PC-3 (cell line): ENCODE measurements at regions not wholly inside any gene's neighbourhood (a gene's known extent, or its start where the extent isn't known, plus 50 kb on each side); places are given as distances from the start of the nearest gene placed in this dataset.

Experiments
- ATAC-seq: fragments of 200-7000 bp; cut with Tn5 transposase; 2 replicates; pipeline ENCODE4 v1.9.1; 2020; ENCODE audit warnings: mild to moderate bottlenecking, moderate library complexity
- BruUV-seq: library from RNA; stranded (reverse); fragments of 400-500 nt; replicated peaks from 2 replicates; lab custom pipeline; 2021; lab: Mats Ljungman, UMichigan
- CTCF ChIA-PET: fragments of 300-600 bp; sonication (Branson Sonifier 250); formaldehyde crosslinking; loops from one replicate; lab custom pipeline; 2022; ENCODE audit warnings: antibody characterized with exemption; lab: Charles Lee
- POLR2A ChIA-PET: fragments of 300-600 bp; sonication (Branson Sonifier 250); formaldehyde crosslinking; loops from one replicate; lab custom pipeline; 2022; ENCODE audit warnings: antibody characterized with exemption; ENCODE audit not compliant: unreplicated experiment; lab: Charles Lee
- DNase-seq: peaks from one replicate; pipeline ENCODE4 v3.0.0-alpha.2; 2015
- H2AFZ ChIP-seq: fragments of 300-600 bp; sonication (generic); 2 replicates; pipeline ENCODE4 v1.6.0; 2016; ENCODE audit warnings: antibody characterized with exemption, low read length
- H3F3A ChIP-seq: fragments of 300-600 bp; sonication (generic); one replicate; pipeline ENCODE4 v1.6.0; 2017; ENCODE audit warnings: antibody characterized with exemption, low read length, control low read depth, mild to moderate bottlenecking; ENCODE audit not compliant: unreplicated experiment
- H3K27ac ChIP-seq: fragments of 300-600 bp; sonication (generic); 2 replicates; pipeline ENCODE4 v1.5.1; 2016; ENCODE audit warnings: mild to moderate bottlenecking, low read length
- H3K27me3 ChIP-seq: fragments of 300-600 bp; sonication (generic); 2 replicates; pipeline ENCODE4 v1.6.1; 2016; ENCODE audit warnings: low read length, mixed read lengths
- H3K36me3 ChIP-seq: fragments of 300-600 bp; sonication (generic); 2 replicates; pipeline ENCODE4 v1.6.1; 2016; ENCODE audit warnings: low read depth, mixed run types, low read length, mixed read lengths
- H3K4me1 ChIP-seq: fragments of 300-600 bp; sonication (generic); 2 replicates; pipeline ENCODE4 v1.5.1; 2016; ENCODE audit warnings: low read length; ENCODE audit not compliant: insufficient read depth
- H3K4me2 ChIP-seq: fragments of 300-600 bp; sonication (generic); 2 replicates; pipeline ENCODE4 v1.6.0; 2016; ENCODE audit warnings: low read length
- H3K4me3 ChIP-seq: fragments of 300-600 bp; sonication (generic); 2 replicates; pipeline ENCODE4 v1.5.1; 2016; ENCODE audit warnings: mild to moderate bottlenecking, low read length, mixed read lengths
- H3K79me2 ChIP-seq: fragments of 300-600 bp; sonication (generic); 2 replicates; pipeline ENCODE4 v1.6.1; 2017; ENCODE audit warnings: low read length, mixed read lengths
- H3K9ac ChIP-seq: fragments of 300-600 bp; sonication (generic); 2 replicates; pipeline ENCODE4 v1.6.0; 2016; ENCODE audit warnings: mild to moderate bottlenecking, low read length
- H3K9me2 ChIP-seq: fragments of 300-600 bp; sonication (generic); replicated peaks from 2 replicates; pipeline ENCODE4 v1.6.1; 2016; ENCODE audit warnings: mixed run types, low read length, mixed read lengths
- H3K9me3 ChIP-seq: fragments of 300-600 bp; sonication (generic); 2 replicates; pipeline ENCODE4 v1.6.1; 2016; ENCODE audit warnings: low read length, mixed read lengths
- H4K20me1 ChIP-seq: fragments of 300-600 bp; sonication (generic); 2 replicates; pipeline ENCODE4 v1.6.1; 2016; ENCODE audit warnings: low read length, mixed read lengths
- CTCF ChIP-seq: fragments of 300-600 bp; sonication (generic); conservative IDR thresholded peaks from 2 replicates; pipeline ENCODE4 v1.5.1; 2017; ENCODE audit warnings: antibody characterized with exemption, low read depth, mild to moderate bottlenecking, low read length
- EZH2 ChIP-seq: fragments of 300-600 bp; sonication (generic); IDR thresholded peaks from one replicate; pipeline ENCODE4 v1.6.1; 2017; ENCODE audit warnings: antibody characterized with exemption, mild to moderate bottlenecking, low read length; ENCODE audit not compliant: unreplicated experiment
- EZH2phosphoT487 ChIP-seq: fragments of 300-600 bp; sonication (generic); IDR thresholded peaks from 2 replicates; pipeline ENCODE4 v1.6.1; 2018; ENCODE audit warnings: mild to moderate bottlenecking, antibody characterized with exemption, low read length, borderline replicate concordance
- intact Hi-C: fragments of 100-400 bp; cut with micrococcal nuclease; formaldehyde crosslinking; loops from 2 replicates; pipeline ENCODE4 v1.9.0; 2023

GRCh38 chr10:10318856-10319255 lies 698.8 kb upstream of the CELF2 start:
- no peak overlapping the region for H2AFZ ChIP-seq
- TF ChIP-seq EZH2phosphoT487 = no peak
- no peak for TF ChIP-seq EZH2
- no peak for TF ChIP-seq CTCF
- H4K20me1 ChIP-seq = no peaks in the 10 kb centered on the region
- no peaks in the 10 kb centered on the region for H3K9me2 ChIP-seq
- intact Hi-C loops = no loop called here
- H3K36me3 ChIP-seq = no peaks in the 10 kb centered on the region
- POLR2A ChIA-PET = no interaction called here
- CTCF ChIA-PET = no interaction called here
- no peaks in the 10 kb centered on the region for H3F3A ChIP-seq
- no peak for ATAC-seq
- no peaks in the 10 kb centered on the region for H3K27me3 ChIP-seq
- H3K27ac ChIP-seq = no peak overlapping the region
- no peak overlapping the region for H3K4me3 ChIP-seq
- H3K79me2 ChIP-seq = no peaks in the 10 kb centered on the region
- DNase-seq = no peak
- H3K4me2 ChIP-seq = no peak overlapping the region
- no peak overlapping the region for H3K9ac ChIP-seq
- H3K9me3 ChIP-seq = no peaks in the 10 kb centered on the region
- no TSS peak for BruUV-seq
- no peaks in the 10 kb centered on the region for H3K4me1 ChIP-seq

GRCh38 chr10:10320956-10321355 lies 696.7 kb upstream of the CELF2 start:
- no peak for TF ChIP-seq EZH2
- TF ChIP-seq CTCF = no peak
- TF ChIP-seq EZH2phosphoT487 = no peak
- Histone ChIP-seq H3F3A (no peaks in the 10 kb centered on the region), H2AFZ (no peak overlapping the region), H3K27me3 (no peaks in the 10 kb centered on the region), H3K27ac (no peak overlapping the region), H4K20me1 (no peaks in the 10 kb centered on the region), H3K79me2 (no peaks in the 10 kb centered on the region), H3K9me2 (no peaks in the 10 kb centered on the region), H3K9ac (no peak overlapping the region), H3K9me3 (no peaks in the 10 kb centered on the region), H3K4me2 (no peak overlapping the region), H3K4me3 (no peak overlapping the region), H3K4me1 (no peaks in the 10 kb centered on the region), H3K36me3 (no peaks in the 10 kb centered on the region)
- DNase-seq (no peak), ATAC-seq (no peak)
- POLR2A ChIA-PET = no interaction called here
- intact Hi-C loops = no loop called here
- BruUV-seq = no TSS peak
- CTCF ChIA-PET = no interaction called here

GRCh38 chr10:10326116-10326515 lies 691.6 kb upstream of the CELF2 start:
- Histone ChIP-seq H3K4me2 (no peak overlapping the region), H3K4me1 (no peaks in the 10 kb centered on the region), H3K36me3 (no peaks in the 10 kb centered on the region), H3K27me3 (no peaks in the 10 kb centered on the region), H3K27ac (no peak overlapping the region), H3K79me2 (no peaks in the 10 kb centered on the region), H4K20me1 (no peaks in the 10 kb centered on the region), H3K9me3 (no peaks in the 10 kb centered on the region), H2AFZ (no peak overlapping the region), H3F3A (no peaks in the 10 kb centered on the region), H3K9me2 (no peaks in the 10 kb centered on the region), H3K9ac (no peak overlapping the region), H3K4me3 (no peak overlapping the region)
- CTCF ChIA-PET = no interaction called here
- TF ChIP-seq EZH2phosphoT487 (no peak), CTCF (no peak), EZH2 (no peak)
- no TSS peak for BruUV-seq
- no peak for DNase-seq
- intact Hi-C loops = no loop called here
- ATAC-seq = no peak
- POLR2A ChIA-PET = no interaction called here
